IMR-90 (cell line): ENCODE measurements at regions not wholly inside any gene's neighbourhood (a gene's known extent, or its start where the extent isn't known, plus 50 kb on each side); places are given as distances from the start of the nearest gene placed in this dataset.

Experiments used
- ATAC-seq: fragments of 200-7000 bp; cut with Tn5 transposase; 2 replicates; pipeline ENCODE4 v1.9.1; 2020; ENCODE audit warnings: low read depth, mild to moderate bottlenecking, moderate library complexity
- BruUV-seq: library from RNA; stranded (reverse); fragments of 400-500 nt; replicated peaks from 2 replicates; lab custom pipeline; 2021; lab: Mats Ljungman, UMichigan
- CTCF ChIA-PET: fragments of 300-600 bp; formaldehyde crosslinking; extraction: SDS; loops from one replicate; lab custom pipeline; 2021; ENCODE audit warnings: antibody characterized with exemption; lab: Yijun Ruan, JAX
- POLR2A ChIA-PET: fragments of 300-600 bp; sonication (Branson Sonifier 250); formaldehyde crosslinking; loops from one replicate; lab custom pipeline; 2022; ENCODE audit warnings: antibody characterized with exemption; ENCODE audit not compliant: unreplicated experiment; lab: Charles Lee
- DNase-seq: peaks from one replicate; pipeline ENCODE4 v3.0.0; 2013
- H2AFZ ChIP-seq: replicated peaks from 2 replicates; pipeline ENCODE3; 2013; ENCODE audit warnings: low read length, mild to moderate bottlenecking; ENCODE audit not compliant: poor library complexity
- H2AK5ac ChIP-seq: 2 replicates; pipeline ENCODE4 v1.6.1; 2013; ENCODE audit warnings: low read depth, low read length, inconsistent platforms
- H2AK9ac ChIP-seq: replicated peaks from 2 replicates; pipeline ENCODE3; 2013; ENCODE audit warnings: mild to moderate bottlenecking, low read depth, low read length, moderate library complexity; ENCODE audit not compliant: poor library complexity
- H2BK120ac ChIP-seq: 2 replicates; pipeline ENCODE4 v1.6.1; 2013; ENCODE audit warnings: low read depth, low read length, inconsistent platforms
- H2BK15ac ChIP-seq: 3 replicates; pipeline ENCODE4 v1.6.1; 2013; ENCODE audit warnings: low read depth, low read length, inconsistent platforms
- H2BK20ac ChIP-seq: 2 replicates; pipeline ENCODE4 v1.6.1; 2013; ENCODE audit warnings: low read depth, mild to moderate bottlenecking, inconsistent platforms, low read length, moderate library complexity
- H2BK5ac ChIP-seq: 2 replicates; pipeline ENCODE4 v1.6.1; 2013; ENCODE audit warnings: mild to moderate bottlenecking, low read depth, low read length, inconsistent platforms; ENCODE audit not compliant: poor library complexity, severe bottlenecking
- H3K14ac ChIP-seq: replicated peaks from 2 replicates; pipeline ENCODE4 v1.6.1; 2013; ENCODE audit warnings: low read depth, low read length, inconsistent platforms
- H3K18ac ChIP-seq: 2 replicates; pipeline ENCODE4 v1.6.1; 2013; ENCODE audit warnings: low read depth, low read length, control low read depth
- H3K23ac ChIP-seq: 2 replicates; pipeline ENCODE4 v1.6.1; 2013; ENCODE audit warnings: low read depth, low read length, inconsistent platforms
- H3K27ac ChIP-seq: 2 replicates; pipeline ENCODE4 v1.5.1; 2013; ENCODE audit warnings: mild to moderate bottlenecking, control low read depth, low read length; ENCODE audit not compliant: insufficient read depth
- H3K27me3 ChIP-seq: 2 replicates; pipeline ENCODE4 v1.6.1; 2013; ENCODE audit warnings: low read length; ENCODE audit not compliant: control insufficient read depth, insufficient read depth
- H3K36me3 ChIP-seq: 2 replicates; pipeline ENCODE4 v1.6.1; 2013; ENCODE audit warnings: low read length, mixed read lengths; ENCODE audit not compliant: control insufficient read depth, insufficient read depth
- H3K4ac ChIP-seq: 2 replicates; pipeline ENCODE4 v1.6.1; 2013; ENCODE audit warnings: low read depth, low read length, inconsistent platforms
- H3K4me1 ChIP-seq: 2 replicates; pipeline ENCODE4 v1.6.1; 2013; ENCODE audit warnings: low read length, mixed read lengths; ENCODE audit not compliant: control insufficient read depth, insufficient read depth
- H3K4me2 ChIP-seq: 2 replicates; pipeline ENCODE4 v1.6.1; 2013; ENCODE audit warnings: low read depth, mild to moderate bottlenecking, control low read depth, low read length, moderate library complexity
- H3K4me3 ChIP-seq: 2 replicates; pipeline ENCODE4 v1.5.1; 2013; ENCODE audit warnings: low read depth, mild to moderate bottlenecking, control low read depth, low read length, moderate library complexity; ENCODE audit not compliant: insufficient read depth
- H3K56ac ChIP-seq: 2 replicates; pipeline ENCODE4 v1.6.1; 2013; ENCODE audit warnings: low read length, inconsistent platforms; ENCODE audit not compliant: insufficient read depth; ENCODE audit errors: extremely low read depth
- H3K79me1 ChIP-seq, 2 experiments: 2 replicates each; pipeline ENCODE4 v1.6.1; 2013; ENCODE audit warnings: low read length in 2 of 2, inconsistent platforms in 1 of 2, low read depth in 1 of 2
- H3K9ac ChIP-seq: 2 replicates; pipeline ENCODE4 v1.6.1; 2013; ENCODE audit warnings: low read depth, low read length, control low read depth
- H3K9me1 ChIP-seq: 2 replicates; pipeline ENCODE4 v1.6.1; 2013; ENCODE audit warnings: low read length, inconsistent platforms; ENCODE audit not compliant: insufficient read depth
- H3K9me3 ChIP-seq: 2 replicates; pipeline ENCODE4 v1.6.1; 2013; ENCODE audit warnings: low read length; ENCODE audit not compliant: control insufficient read depth, insufficient read depth
- H4K20me1 ChIP-seq: 2 replicates; pipeline ENCODE4 v1.6.1; 2013; ENCODE audit warnings: low read length, inconsistent platforms; ENCODE audit not compliant: insufficient read depth
- H4K5ac ChIP-seq: 2 replicates; pipeline ENCODE4 v1.6.1; 2013; ENCODE audit warnings: mild to moderate bottlenecking, low read depth, low read length, control low read depth
- H4K8ac ChIP-seq, 2 experiments: 2 replicates each; pipeline ENCODE4 v1.6.1; 2013; ENCODE audit warnings: low read depth in 2 of 2, low read length in 2 of 2, control low read depth in 1 of 2, inconsistent platforms in 1 of 2
- H4K91ac ChIP-seq: 2 replicates; pipeline ENCODE4 v1.6.1; 2013; ENCODE audit warnings: low read depth, low read length, inconsistent platforms; ENCODE audit not compliant: insufficient read depth
- BHLHE40 ChIP-seq: fragments of 150-350 bp; IDR thresholded peaks from 2 replicates; pipeline ENCODE4 v1.6.1; 2016; ENCODE audit warnings: mild to moderate bottlenecking, low read depth, low read length
- CEBPB ChIP-seq: IDR thresholded peaks from 2 replicates; pipeline ENCODE4 v1.6.1; 2012; ENCODE audit warnings: low read depth, low read length, improper control_type of control experiment
- CHD1 ChIP-seq: IDR thresholded peaks from 2 replicates; pipeline ENCODE4 v1.6.1; 2012; ENCODE audit warnings: low read depth, low read length, improper control_type of control experiment
- MAFK ChIP-seq: IDR thresholded peaks from 2 replicates; pipeline ENCODE4 v1.6.1; 2012; ENCODE audit warnings: low read depth, low read length, improper control_type of control experiment
- MAZ ChIP-seq: IDR thresholded peaks from 2 replicates; pipeline ENCODE4 v1.6.1; 2012; ENCODE audit warnings: low read depth, mild to moderate bottlenecking, low read length, improper control_type of control experiment, moderate library complexity, borderline replicate concordance
- MXI1 ChIP-seq: IDR thresholded peaks from 2 replicates; pipeline ENCODE4 v1.6.1; 2012; ENCODE audit warnings: low read depth, mild to moderate bottlenecking, low read length, moderate library complexity, borderline replicate concordance
- NFE2L2 ChIP-seq: fragments of 150-350 bp; IDR thresholded peaks from 2 replicates; pipeline ENCODE4 v1.6.1; 2016; ENCODE audit warnings: low read depth, mild to moderate bottlenecking, low read length
- POLR2A ChIP-seq: IDR thresholded peaks from 2 replicates; pipeline ENCODE4 v1.6.1; 2012; ENCODE audit warnings: mild to moderate bottlenecking, low read depth, low read length
- RAD21 ChIP-seq: IDR thresholded peaks from 2 replicates; pipeline ENCODE4 v1.6.1; 2012; ENCODE audit warnings: low read length, improper control_type of control experiment
- RFX5 ChIP-seq: IDR thresholded peaks from 2 replicates; pipeline ENCODE4 v1.8.0; 2012; ENCODE audit warnings: low read depth, mild to moderate bottlenecking, low read length, moderate library complexity
- SMC3 ChIP-seq: fragments of 150-350 bp; IDR thresholded peaks from 2 replicates; pipeline ENCODE4 v1.6.1; 2016; ENCODE audit warnings: low read depth, mild to moderate bottlenecking, antibody characterized with exemption, low read length, moderate library complexity
- WGBS, 2 experiments: methylation state at CpG; one replicate each; pipeline versions ENCODE4 v1.1.5 to v1.1.7; 2013; ENCODE audit warnings: missing lambda C conversion rate in 2 of 2; ENCODE audit not compliant: insufficient read length in 1 of 2; ENCODE audit errors: extremely low coverage in 2 of 2; 5-methylcytosine and 5-hydroxymethylcytosine counted together
- dilution Hi-C: fragments of 300-500 bp; cut with HindIII; formaldehyde crosslinking; loops from one replicate; pipeline ENCODE4 v1.14.3; 2018; ENCODE audit warnings: low sequenced_read_pairs; ENCODE audit not compliant: unreplicated experiment
- in situ Hi-C: fragments of 300-500 bp; cut with MboI; formaldehyde crosslinking; loops from 3 replicates; pipeline ENCODE4 v1.14.3; 2019; ENCODE audit warnings: low sequenced_read_pairs, inconsistent platforms, mixed read lengths
- intact Hi-C: fragments of 100-400 bp; cut with micrococcal nuclease; formaldehyde crosslinking; loops from 2 replicates; pipeline ENCODE4 v1.10.0; 2022
- TF ChIP-seq, protein P1 (sequence below): conservative IDR thresholded peaks from 2 replicates; pipeline ENCODE4 v1.5.1; 2012; ENCODE audit warnings: mild to moderate bottlenecking, low read depth, low read length, improper control_type of control experiment
- TF ChIP-seq, protein P2 (sequence below): fragments of 150-350 bp; IDR thresholded peaks from 2 replicates; pipeline ENCODE4 v1.6.1; 2016; ENCODE audit warnings: low read depth, mild to moderate bottlenecking, low read length, moderate library complexity, borderline replicate concordance

DNA sequence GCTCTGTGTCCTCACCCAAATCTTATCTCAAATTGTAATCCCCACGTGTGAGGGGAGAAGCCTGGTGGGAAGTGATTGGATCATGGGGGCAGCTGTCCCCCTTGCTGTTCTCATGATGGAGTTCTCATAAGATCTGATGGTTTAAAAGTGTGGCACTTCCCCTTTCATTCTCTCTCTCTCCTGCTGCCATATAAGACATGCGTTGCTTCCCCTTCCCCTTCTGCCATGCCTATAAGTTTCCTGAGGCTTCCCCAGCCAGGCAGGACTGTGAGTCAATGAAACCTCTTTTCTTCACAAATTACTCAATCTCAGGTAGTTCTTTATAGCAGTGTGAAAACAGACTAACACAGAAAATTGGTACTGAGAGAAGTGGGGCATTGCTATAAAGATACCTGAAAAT is 107.7 kb downstream of the DMAC1 start:
- no peak for DNase-seq
- no CpG with 5 or more reads among the region's 2 CpGs for WGBS, 2 experiments
- Histone ChIP-seq H3K56ac (no peak overlapping the region), H2AK5ac (no peak overlapping the region), H3K18ac (no peak overlapping the region), H2AK9ac (no peak overlapping the region), H2AFZ (no peak overlapping the region), H2BK5ac (no peak overlapping the region), H3K36me3 (no peaks in the 10 kb centered on the region), H2BK15ac (no peak overlapping the region), H3K27ac (no peak overlapping the region), H4K20me1 (no peaks in the 10 kb centered on the region), H3K9ac (no peak overlapping the region), H3K79me1 (no peaks in the 10 kb centered on the region), H2BK120ac (no peak overlapping the region), H3K4ac (no peak overlapping the region), H3K9me3 (no peaks in the 10 kb centered on the region), H4K8ac (no peak overlapping the region), H3K27me3 (no peaks in the 10 kb centered on the region), H4K5ac (no peak overlapping the region), H4K91ac (no peak overlapping the region), H3K4me3 (no peak overlapping the region), H3K23ac (no peak overlapping the region), H3K9me1 (no peaks in the 10 kb centered on the region), H2BK20ac (no peak overlapping the region), H3K4me1 (no peaks in the 10 kb centered on the region), H3K4me2 (no peak overlapping the region), H3K14ac (no peak overlapping the region)
- TF ChIP-seq RAD21 (no peak), NFE2L2 (no peak), RFX5 (no peak), MAFK (no peak), MXI1 (no peak), MAZ (no peak), BHLHE40 (no peak), CHD1 (no peak), CEBPB (no peak), POLR2A (no peak), SMC3 (no peak)
- TF ChIP-seq, protein P1, sequence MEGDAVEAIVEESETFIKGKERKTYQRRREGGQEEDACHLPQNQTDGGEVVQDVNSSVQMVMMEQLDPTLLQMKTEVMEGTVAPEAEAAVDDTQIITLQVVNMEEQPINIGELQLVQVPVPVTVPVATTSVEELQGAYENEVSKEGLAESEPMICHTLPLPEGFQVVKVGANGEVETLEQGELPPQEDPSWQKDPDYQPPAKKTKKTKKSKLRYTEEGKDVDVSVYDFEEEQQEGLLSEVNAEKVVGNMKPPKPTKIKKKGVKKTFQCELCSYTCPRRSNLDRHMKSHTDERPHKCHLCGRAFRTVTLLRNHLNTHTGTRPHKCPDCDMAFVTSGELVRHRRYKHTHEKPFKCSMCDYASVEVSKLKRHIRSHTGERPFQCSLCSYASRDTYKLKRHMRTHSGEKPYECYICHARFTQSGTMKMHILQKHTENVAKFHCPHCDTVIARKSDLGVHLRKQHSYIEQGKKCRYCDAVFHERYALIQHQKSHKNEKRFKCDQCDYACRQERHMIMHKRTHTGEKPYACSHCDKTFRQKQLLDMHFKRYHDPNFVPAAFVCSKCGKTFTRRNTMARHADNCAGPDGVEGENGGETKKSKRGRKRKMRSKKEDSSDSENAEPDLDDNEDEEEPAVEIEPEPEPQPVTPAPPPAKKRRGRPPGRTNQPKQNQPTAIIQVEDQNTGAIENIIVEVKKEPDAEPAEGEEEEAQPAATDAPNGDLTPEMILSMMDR = no peak
- TF ChIP-seq, protein P2, sequence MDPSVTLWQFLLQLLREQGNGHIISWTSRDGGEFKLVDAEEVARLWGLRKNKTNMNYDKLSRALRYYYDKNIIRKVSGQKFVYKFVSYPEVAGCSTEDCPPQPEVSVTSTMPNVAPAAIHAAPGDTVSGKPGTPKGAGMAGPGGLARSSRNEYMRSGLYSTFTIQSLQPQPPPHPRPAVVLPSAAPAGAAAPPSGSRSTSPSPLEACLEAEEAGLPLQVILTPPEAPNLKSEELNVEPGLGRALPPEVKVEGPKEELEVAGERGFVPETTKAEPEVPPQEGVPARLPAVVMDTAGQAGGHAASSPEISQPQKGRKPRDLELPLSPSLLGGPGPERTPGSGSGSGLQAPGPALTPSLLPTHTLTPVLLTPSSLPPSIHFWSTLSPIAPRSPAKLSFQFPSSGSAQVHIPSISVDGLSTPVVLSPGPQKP = no peak
- intact Hi-C loops (no loop called here), dilution Hi-C loops (no loop called here), in situ Hi-C loops (no loop called here)
- POLR2A ChIA-PET = no interaction called here
- CTCF ChIA-PET = no interaction called here
- ATAC-seq = no peak
- BruUV-seq = no TSS peak
